GM21619 (cell line): ENCODE measurements at regions not wholly inside any gene's neighbourhood (a gene's known extent, or its start where the extent isn't known, plus 50 kb on each side); places are given as distances from the start of the nearest gene placed in this dataset.
A peak's percentile ranks its signal among the peaks of the same experiment; 100 is the strongest.

ENCODE experiments used
- ATAC-seq: cut with Tn5 transposase; IDR thresholded peaks from one replicate; pipeline ENCODE4 v1.9.1; 2021; ENCODE audit not compliant: unreplicated experiment

DNA sequence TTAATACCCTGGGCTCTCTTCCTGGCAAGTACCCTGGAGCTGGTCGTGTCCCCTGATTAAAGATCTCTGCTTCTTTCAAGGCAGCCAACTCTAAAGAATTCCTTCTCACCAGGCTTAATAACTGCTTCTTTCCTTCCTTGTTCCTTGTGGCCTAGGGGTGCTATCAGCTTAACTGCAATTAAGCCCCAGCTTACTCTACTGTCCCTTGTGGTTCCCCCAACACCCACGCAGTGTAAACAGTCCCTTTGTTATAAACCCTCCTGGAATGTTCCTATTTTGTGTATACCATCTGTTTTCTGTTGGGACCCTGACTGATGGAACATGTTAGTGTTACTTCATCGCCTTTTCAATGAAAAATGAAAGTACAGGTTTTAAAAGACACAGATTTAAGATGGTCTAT, 126.4 kb upstream of the KIRREL3 start:
- no peak for ATAC-seq

DNA sequence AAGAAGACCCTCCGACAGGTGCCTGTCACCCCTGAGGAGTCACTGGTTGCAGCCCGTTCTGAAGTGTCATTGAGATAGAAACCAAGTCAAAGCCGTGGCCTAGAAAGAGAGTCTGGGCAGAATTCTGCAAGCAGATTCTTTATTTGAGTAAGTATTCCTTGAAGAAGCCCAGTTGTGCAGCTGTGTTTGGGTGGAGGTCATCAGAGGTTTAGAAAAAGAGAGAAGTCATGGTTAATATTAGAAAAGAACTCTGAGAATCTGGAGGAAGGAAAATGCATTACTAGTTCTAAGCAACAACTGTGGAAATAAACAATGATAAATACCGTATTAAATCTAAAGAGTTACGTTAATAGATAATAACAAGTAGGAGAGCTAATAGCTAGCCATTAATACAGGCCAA, 118.8 kb upstream of the KIRREL3 start:
- ATAC-seq: no peak

DNA sequence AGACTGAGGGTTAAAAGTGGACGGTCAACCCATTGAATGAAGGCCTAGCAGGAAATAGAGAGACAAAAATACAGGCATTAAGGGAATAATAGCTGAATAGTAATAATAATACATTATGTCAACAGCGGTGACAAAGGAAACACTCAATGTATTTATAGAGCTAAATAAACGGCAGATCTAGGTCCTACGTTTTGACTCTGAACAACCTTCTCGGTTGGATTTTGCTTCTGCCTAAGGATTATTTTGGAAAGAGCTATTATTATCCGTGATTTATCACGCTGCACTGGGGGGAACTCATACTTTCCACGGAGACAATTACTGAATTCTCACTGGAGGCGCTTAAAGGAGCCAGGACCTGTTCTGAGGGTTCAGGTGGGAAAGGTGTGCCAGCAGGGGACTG, 118.2 kb upstream of the KIRREL3 start:
- no peak for ATAC-seq

DNA sequence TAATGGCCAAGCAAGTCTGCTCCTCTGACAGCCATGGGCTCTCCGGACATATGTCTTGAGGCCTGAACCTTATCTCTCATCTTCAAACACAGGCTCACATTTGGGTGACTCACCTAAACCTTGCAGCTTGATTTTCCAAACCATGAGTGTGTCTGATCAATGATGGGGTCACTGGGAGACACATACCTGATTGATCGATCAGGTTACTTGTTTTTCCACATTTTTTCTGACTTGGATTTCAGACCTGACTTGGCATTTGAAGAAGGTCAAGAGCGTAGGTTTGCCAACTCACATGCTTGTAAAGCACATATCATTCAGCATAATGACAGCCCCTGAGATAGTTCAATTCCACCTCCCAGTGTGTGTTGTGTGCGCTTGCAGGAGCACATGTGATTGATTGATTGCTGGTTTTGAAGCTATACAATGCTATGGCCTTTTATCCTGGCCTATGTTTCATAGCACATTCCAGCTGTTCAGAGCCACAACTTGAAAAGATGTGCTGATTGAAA, 116.7 kb upstream of the KIRREL3 start:
- no peak for ATAC-seq

DNA sequence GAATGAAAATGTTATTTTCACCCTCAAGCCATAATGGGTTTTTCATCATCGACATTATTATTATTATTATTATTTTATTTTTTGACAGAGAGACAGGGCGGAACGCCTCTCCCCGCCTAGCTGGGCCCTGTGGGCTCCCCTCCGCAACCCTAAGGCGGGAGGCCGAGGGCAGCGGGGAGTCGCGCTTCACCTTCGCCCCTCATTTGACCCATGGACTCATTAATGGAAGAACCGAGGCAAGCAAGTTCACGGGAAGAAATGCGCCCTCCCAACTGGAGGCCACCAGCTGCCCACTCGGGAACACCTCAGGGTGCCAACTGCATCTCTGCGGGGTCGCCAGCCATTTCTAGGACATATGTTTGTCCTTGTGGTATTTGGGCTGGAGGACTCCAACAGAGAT, 115.3 kb upstream of the KIRREL3 start:
- no peak for ATAC-seq

DNA sequence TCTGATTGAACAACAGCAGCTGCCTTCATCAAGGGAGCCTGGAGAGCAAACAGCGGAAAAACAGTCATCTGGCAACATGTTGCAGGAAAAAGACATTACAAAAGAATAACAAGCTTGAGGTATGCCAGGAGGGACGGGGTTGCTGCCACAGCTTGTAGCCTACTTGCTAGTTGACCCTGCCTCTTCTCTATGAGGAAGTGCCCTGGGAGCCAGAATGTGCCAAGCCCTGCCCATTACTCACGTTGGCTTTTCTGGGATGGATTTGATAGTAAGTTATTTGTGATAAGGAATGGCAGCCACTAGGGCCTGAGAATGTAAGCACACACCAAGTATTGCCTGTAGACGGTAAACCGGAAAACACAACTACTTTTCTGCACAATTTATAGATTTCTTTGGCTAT, 113.5 kb upstream of the KIRREL3 start:
- ATAC-seq: no peak

DNA sequence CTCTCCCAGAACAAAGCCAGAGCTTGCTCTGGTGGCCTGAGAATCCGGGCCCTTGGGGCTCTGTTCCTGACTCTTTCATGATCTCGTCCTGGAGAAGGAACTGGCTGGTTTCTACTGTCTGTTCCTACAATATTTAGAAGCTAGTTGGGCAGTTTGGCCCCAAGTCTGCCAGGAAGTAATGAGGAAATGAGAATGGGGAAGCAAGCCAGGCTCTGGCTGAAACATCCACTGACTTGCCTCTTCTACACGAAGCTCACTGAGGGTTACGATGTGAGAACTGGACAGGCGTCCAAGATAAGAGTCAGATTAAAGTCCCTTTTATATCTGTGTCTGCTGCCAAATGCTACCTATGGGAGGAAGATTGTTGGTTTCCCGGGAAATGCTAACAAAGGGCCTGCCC, 110.0 kb upstream of the KIRREL3 start:
- ATAC-seq: no peak

DNA sequence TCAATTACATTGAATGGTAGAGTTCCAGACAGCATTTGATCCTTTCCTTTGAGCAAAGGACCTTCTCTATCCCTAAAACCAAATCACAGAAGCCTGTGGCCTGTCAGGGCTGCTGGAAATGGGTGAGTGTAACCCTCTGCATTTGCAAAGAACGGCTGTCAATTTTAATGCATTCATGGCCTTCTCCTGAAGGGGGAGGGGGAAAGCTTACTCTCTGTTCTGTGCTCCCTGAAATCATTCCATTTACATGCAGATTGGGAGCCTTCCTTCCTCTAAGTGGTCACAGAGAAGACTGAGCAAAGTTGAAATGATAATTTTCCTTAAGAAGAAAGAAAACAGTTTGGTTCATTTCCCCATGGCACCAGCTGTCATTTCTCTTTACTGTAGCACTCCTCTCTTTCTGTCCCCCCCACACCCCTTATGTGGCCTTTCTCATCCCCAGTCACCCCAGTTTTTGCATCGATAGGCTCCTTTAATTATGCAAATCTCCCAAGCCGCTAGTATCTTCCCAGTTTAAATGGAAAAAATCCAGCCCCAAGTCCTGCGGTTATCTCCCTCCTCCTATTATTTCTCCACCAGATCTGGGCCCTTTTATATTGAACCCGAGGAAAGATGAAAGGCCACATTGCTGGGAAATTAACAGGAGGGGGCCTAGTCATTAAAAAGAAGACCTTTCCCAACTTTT, 109.4 kb upstream of the KIRREL3 start:
- ATAC-seq: no peak

DNA sequence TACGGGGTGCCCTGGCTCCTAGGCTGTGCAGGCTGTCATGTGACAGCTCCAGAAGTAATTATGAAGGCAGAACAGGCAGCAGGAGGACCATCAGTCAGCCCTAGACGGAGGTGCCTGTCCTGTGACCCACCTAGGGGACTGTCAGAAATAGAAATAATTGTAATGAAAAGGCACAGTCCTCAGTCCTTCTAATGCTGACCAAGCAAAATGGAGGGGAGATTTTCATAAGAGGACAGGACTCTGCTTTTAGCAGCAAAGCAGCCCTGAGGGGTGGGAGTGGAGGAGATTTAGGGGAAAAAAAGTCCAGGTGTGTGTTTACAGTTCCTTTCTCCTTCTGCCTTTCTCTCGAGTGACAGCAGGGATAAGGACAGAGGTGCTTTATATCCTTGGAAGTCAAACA, 108.3 kb upstream of the KIRREL3 start:
- no peak for ATAC-seq

DNA sequence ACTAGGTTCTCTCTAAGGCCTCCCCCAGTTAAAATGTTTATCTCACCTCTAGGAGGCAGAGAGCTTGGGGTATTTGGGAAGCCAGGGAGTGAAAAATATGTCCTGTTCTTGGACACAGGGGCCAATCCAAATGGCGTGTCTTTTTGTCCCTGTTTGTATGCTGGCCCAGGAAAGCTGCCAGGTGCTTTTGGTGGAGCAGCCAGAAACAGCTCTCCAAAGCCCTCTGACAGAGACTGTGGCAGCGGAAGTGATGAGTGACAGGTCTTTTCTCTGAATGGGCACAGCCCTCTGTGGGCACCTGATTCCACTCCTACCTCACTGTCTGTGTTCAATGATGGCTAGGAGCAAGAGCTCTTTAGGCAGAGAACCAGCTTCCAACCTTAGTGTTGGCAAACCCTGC, 106.4 kb upstream of the KIRREL3 start:
- no peak for ATAC-seq

DNA sequence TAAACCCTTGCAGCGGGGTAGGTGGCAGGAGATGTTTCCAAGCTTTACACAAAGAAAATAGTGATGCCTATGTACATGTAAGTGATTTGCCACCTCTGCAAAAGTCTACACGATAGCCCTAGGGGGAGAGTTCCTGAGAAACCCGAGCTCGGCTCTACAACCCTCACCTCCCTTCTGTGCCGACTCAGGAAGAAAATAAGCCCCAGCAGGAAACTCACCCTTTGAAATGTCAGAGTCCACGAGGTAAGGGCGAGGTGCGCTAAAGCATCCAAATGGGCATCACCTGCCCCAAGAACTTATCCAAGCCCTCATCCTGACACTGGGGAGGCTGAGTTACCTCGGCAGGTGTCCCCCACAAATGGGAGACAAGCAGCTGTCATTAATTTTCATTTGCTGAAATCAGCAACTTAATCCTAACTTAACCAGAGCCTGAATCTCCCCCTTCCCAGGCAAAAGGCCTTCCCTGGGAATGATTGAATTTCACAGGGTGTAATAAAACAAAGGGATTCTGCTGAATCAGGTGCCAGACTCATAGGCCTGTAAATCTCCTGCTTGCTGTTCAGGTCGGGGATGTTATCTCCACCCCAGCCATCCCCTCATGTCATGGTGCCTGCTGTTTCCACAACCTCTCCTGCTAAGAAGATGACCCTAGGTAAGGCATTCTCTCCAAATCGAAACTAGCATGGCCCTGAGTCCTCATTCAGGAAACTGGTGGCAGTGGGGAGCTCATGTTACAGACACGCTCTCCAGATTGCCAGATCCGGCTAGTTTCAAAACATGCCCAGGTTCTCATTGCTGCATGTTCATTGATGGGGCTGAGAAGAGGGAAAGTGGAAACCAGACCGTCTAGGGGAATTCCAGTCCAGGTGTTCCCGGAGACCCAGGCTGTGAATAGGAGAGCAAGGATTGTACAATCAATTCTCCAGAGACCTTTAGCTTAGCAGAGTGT, 105.3 kb upstream of the KIRREL3 start:
- no peak for ATAC-seq

DNA sequence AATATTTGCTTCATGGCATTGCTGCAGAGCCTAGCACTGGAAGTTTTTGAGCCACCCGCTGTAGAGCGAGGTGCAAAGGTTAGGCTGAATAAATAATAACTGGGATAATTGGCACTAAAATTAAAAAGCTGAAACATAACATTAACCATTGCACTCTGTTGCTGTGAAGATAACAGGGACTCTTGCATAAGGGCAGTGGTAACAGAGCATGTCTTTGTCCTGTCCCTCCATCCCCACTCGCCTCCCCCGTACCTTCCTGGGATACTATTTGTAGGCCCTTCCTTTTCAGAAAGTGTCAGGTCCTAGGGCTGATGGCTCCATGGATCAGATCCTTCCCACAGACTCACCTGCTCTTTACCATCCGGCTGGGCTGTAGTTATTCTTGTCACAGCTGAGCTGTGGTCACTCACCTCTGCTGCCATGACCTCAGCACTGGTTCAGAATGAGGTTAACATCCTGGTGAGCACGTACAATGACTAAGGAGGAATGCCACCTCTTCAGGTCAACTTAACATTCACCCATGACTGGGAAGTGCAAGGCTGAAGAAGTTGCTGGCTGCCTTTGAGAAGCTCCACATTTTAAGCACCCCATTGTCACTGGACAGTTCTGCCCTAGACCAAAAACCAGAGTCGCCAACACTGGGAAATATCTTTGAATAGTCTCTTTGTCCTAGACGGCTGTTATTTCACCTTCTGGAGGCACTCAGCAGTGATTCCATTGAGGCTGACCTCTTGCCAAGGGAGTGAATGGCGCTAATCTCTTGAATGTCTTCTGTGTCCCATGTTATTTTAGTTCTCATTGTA, 103.2 kb upstream of the KIRREL3 start:
- no peak for ATAC-seq

DNA sequence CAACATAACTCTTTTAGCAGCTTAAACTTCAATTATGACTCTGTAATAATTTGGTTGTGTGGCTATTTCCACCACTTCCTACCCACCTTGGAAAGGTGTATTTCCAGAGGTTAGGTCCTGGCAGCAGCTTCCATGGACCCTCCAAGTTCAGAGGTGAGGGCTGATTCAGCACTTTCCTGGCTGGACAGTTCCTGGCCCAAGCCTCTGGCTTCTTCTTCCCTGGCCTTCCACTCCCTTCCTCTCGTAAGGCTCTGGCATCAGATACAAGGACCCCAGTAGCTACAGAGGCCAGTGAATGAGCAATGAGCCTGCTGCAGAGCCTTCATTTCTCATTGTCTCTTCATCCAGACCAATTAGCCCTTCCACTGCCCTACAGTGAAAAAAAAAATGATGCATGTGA, 98.1 kb upstream of the KIRREL3 start:
- no peak for ATAC-seq

DNA sequence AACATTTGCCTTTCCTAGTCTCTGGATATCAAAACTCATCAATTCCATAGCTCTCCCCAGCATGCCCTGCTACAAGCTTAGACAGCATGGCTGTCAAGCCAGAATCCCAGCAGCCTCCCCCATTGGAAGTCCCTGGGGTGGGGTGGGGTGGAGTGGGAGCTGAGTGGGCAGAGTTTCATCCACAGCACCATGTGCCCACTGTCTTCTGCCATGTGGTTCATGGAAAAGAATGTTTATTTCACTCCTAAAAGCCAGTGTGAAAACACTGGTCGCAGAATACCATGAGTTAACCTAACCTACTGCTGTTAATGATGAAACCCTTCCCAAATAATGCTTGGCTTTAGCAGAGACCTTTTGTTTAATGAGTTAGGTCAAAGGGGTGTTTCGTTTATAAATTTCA, 80.2 kb upstream of the KIRREL3 start:
- ATAC-seq: no peak

DNA sequence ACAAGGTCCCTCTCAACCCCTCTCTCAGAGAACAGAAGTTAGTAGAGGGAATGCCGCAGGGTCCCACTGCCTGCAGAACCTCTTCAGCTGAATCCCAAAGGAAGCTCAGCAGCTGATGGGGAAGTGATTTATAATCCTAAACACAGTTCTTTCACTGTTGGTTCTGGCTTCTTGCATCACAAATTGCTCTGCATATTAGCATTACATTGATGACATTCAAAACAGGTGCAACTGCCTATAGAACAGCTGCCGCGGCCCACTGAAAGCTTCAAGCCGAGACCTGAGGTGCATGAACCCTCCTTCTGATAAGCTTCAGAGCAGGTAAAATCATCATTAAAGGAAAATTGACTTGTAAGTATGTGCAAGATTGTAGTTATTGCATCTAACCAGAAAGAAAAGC, 75.2 kb upstream of the KIRREL3 start:
- ATAC-seq: no peak

DNA sequence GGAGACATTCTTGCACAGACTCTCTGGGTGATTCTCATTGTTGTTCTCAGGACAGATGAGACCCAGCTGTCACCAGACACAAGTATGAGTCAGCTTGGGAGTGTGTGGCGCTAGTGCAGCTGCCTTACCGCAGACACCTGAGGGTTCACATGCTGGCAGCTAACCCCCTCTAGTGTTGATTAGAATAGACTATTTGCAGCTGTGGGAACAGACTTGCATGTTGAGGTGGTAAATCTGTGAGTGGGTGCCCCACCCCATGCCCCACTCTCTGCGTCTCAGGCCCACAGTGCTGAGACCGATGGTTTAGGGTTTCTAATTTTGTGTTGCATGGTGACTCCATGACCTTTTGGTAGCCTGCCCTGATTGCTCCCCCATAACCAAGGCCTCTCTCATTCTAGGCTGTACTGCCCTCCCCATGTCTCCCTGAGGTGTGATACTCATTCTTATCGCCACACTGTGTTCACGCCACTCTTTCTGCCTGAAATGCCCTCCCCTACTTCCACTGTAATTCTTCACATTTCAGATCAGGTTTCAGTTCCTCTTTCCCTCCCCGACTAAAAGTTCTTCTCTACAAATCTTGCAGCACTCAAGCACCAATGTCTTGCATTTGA, 73.7 kb upstream of the KIRREL3 start:
- ATAC-seq: peak; percentile 96

DNA sequence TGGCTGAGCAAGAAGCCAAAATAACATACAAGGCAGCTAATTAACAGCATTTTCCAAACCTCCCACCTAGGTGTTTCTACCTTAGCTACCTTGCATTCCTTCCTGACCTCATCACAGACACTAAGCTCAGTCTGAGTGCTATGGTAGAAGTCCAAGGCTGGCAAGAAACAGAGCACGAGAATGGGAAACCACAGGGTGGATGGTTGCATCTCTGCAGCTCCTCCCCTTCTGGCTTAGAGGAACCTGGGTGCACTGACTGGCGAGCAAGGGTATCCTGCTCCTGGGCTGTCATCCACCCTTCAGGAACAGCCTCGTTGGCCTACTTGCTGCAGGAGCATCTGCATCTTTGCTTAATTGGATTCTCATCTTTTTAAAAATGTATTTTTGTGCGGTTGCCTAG, 73.1 kb upstream of the KIRREL3 start:
- ATAC-seq: no peak

DNA sequence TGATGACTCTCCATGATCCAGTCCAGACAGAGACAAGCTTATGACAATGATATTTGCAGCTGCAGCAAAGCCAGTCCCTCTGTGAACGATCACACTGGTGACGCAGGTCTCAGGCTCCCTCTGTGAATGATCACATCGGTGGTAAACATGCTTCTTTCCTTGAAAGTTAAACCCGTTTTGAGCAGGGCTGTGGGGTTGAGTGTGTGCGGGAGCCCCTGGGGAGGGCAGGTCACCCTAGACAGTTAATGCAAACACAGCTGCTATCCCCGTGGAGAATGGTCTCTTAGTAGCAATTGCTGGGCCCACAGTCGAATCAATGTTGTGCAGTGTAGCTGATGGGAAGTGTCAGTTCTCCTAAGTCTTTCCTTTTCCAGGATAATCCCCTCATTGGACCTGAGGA, 71.0 kb upstream of the KIRREL3 start:
- ATAC-seq: no peak

DNA sequence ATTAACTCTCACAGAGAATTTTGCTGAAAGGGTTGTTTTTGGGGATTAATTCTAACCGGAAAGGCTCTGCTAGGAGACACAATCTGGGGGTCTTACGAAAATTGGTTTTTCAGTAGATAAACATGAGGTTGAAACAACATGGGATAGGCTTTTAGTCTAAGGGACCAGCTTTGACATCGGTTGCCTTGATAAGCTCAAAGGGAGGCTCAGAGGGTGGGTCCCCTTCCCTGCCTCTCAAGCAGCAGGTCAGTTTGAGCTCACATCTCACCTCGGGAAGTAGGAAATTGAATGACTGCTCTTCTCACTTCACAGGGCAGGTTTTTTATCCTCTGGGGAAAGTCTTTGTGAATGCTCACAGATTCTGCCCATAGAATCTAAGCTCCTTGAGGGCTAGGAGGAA, 70.2 kb upstream of the KIRREL3 start:
- ATAC-seq: no peak

DNA sequence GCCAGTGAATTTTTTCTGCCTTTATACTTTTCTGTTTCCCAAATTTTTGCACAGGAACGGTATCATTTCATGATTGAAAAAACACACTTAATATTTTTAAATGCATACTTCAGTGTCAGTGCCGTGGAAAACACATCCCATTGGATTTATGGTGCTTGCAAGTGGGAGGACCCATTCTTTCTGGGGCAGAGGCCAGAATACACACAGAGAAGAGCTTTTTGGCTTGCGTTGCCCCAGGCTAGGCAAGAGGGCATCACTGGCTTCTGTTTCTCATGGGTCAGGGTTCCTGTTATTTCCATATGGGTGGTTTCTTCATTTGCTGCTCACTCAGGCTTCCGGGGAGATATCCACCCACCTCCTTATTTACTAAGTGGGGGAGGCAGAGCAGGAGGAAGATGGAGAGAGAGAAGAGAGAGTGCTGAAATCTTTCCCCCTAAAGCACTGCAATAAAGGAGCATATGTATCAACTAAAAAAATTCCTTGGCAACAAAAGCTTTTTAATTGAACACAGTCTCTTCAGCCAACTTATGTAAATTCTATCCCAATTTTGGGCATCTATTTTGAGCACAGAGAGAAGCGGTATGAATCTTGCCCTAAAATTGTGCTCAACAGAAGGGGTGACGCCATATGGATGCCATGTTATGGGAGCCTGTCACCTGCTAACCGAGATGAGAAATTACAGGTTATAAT, 66.0 kb upstream of the KIRREL3 start:
- no peak for ATAC-seq
